ENCODE measurements at regions not wholly inside any gene's neighbourhood (a gene's known extent, or its start where the extent isn't known, plus 50 kb on each side); places are given as distances from the start of the nearest gene placed in this dataset.

GRCh38 chr2:129879614-129880180, 99.8 kb upstream of the RAB6C start:
- in situ Hi-C loops (cut with HindIII; ENCODE audit: low sequenced_read_pairs), result no loop called here
- H3K4me3 ChIP-seq (ENCODE audit: low read depth, low read length), result no peak overlapping the region
- no peak for TF ChIP-seq CTCF (IDR thresholded peaks at IDR 0.05; ENCODE audit: low read depth, low read length)
- DNase-seq (ENCODE audit: low read depth, low spot score), result no peak

GRCh38 chr2:129880309-129880708, 99.2 kb upstream of the RAB6C start:
- H3K4me3 ChIP-seq (ENCODE audit: low read depth, low read length), result no peak overlapping the region
- no peak for TF ChIP-seq CTCF (IDR thresholded peaks at IDR 0.05; ENCODE audit: low read depth, low read length)
- no peak for DNase-seq (ENCODE audit: low read depth, low spot score)
- in situ Hi-C loops (cut with HindIII; ENCODE audit: low sequenced_read_pairs), result no loop called here

- in situ Hi-C loops (cut with HindIII; ENCODE audit: low sequenced_read_pairs), result no loop called here
- no peak for DNase-seq (ENCODE audit: low read depth, low spot score)
- H3K4me3 ChIP-seq (ENCODE audit: low read depth, low read length), result no peak overlapping the region
- TF ChIP-seq CTCF (IDR thresholded peaks at IDR 0.05; ENCODE audit: low read depth, low read length), result no peak
These were observed 98.5 kb upstream of the RAB6C start for GRCh38 chr2:129880971-129881370.

GRCh38 chr2:129881786-129882396, 97.6 kb upstream of the RAB6C start:
- in situ Hi-C loops (cut with HindIII; ENCODE audit: low sequenced_read_pairs), result no loop called here
- no peak for DNase-seq (ENCODE audit: low read depth, low spot score)

GRCh38 chr2:129882476-129882875, 97.0 kb upstream of the RAB6C start:
- no peak for DNase-seq (ENCODE audit: low read depth, low spot score)
- no peak overlapping the region for H3K4me3 ChIP-seq (ENCODE audit: low read depth, low read length)
- in situ Hi-C loops (cut with HindIII; ENCODE audit: low sequenced_read_pairs), result no loop called here
- no peak for TF ChIP-seq CTCF (IDR thresholded peaks at IDR 0.05; ENCODE audit: low read depth, low read length)

More at GRCh38 chr2:129881786-129882396, 97.6 kb upstream of the RAB6C start:
- no peak overlapping the region for H3K4me3 ChIP-seq (ENCODE audit: low read depth, low read length)
- TF ChIP-seq CTCF (IDR thresholded peaks at IDR 0.05; ENCODE audit: low read depth, low read length), result no peak

GRCh38 chr2:129883121-129883520, 96.3 kb upstream of the RAB6C start:
- TF ChIP-seq CTCF (IDR thresholded peaks at IDR 0.05; ENCODE audit: low read depth, low read length), result no peak
- in situ Hi-C loops (cut with HindIII; ENCODE audit: low sequenced_read_pairs), result no loop called here
- DNase-seq (ENCODE audit: low read depth, low spot score), result no peak

More at GRCh38 chr2:129883121-129883520, 96.3 kb upstream of the RAB6C start:
- no peak overlapping the region for H3K4me3 ChIP-seq (ENCODE audit: low read depth, low read length)
